Caco-2 (cell line): ENCODE measurements at regions not wholly inside any gene's neighbourhood (a gene's known extent, or its start where the extent isn't known, plus 50 kb on each side); places are given as distances from the start of the nearest gene placed in this dataset.

Experiments
- BruUV-seq: library from RNA; stranded (reverse); fragments of 400-500 nt; replicated peaks from 2 replicates; lab custom pipeline; 2021; lab: Mats Ljungman, UMichigan
- CTCF ChIA-PET: fragments of 300-600 bp; sonication (Branson Sonifier 250); formaldehyde crosslinking; loops from one replicate; lab custom pipeline; 2022; ENCODE audit warnings: antibody characterized with exemption; lab: Charles Lee
- POLR2A ChIA-PET: fragments of 300-600 bp; sonication (Branson Sonifier 250); formaldehyde crosslinking; loops from one replicate; lab custom pipeline; 2022; ENCODE audit warnings: antibody characterized with exemption; lab: Charles Lee
- DNase-seq, 2 experiments: peaks; one replicate each; pipeline versions ENCODE4 v3.0.0 to v3.0.0-alpha.2; 2020 to 2022
- H3K27me3 ChIP-seq: replicated peaks from 2 replicates; pipeline ENCODE4 v1.6.0; 2011; ENCODE audit warnings: low read length; ENCODE audit not compliant: control insufficient read depth, insufficient read depth
- H3K36me3 ChIP-seq: 2 replicates; pipeline ENCODE4 v1.5.1; 2011; ENCODE audit warnings: low read length; ENCODE audit not compliant: control insufficient read depth, insufficient read depth
- H3K4me1 ChIP-seq: fragments of 250-450 bp; sonication (Bioruptor Pico); 2 replicates; pipeline ENCODE4 v1.5.1; 2020; ENCODE audit warnings: mild to moderate bottlenecking
- H3K4me3 ChIP-seq: 2 replicates; pipeline ENCODE4 v1.5.1; 2011; ENCODE audit warnings: low read depth, mild to moderate bottlenecking, control low read depth, low read length
- H3K9me3 ChIP-seq: fragments of 250-450 bp; sonication (Bioruptor Pico); 2 replicates; pipeline ENCODE4 v1.5.1; 2020; ENCODE audit warnings: mild to moderate bottlenecking, moderate library complexity
- H3K27ac Mint-ChIP-seq: one replicate; pipeline ENCODE4 v1.8.0; 2022; ENCODE audit warnings: mixed read lengths; ENCODE audit not compliant: unreplicated experiment
- H3K27me3 Mint-ChIP-seq: one replicate; pipeline ENCODE4 v1.8.0; 2022; ENCODE audit warnings: mixed read lengths; ENCODE audit not compliant: insufficient read depth, unreplicated experiment
- H3K36me3 Mint-ChIP-seq: one replicate; pipeline ENCODE4 v1.8.0; 2022; ENCODE audit warnings: mild to moderate bottlenecking, mixed read lengths; ENCODE audit not compliant: insufficient read depth, unreplicated experiment
- H3K4me1 Mint-ChIP-seq: one replicate; pipeline ENCODE4 v1.8.0; 2022; ENCODE audit warnings: low read depth, mixed read lengths; ENCODE audit not compliant: unreplicated experiment
- H3K4me3 Mint-ChIP-seq: one replicate; pipeline ENCODE4 v1.8.0; 2022; ENCODE audit warnings: mild to moderate bottlenecking, moderate library complexity, mixed read lengths; ENCODE audit not compliant: unreplicated experiment
- H3K9me3 Mint-ChIP-seq: one replicate; pipeline ENCODE4 v1.8.0; 2022; ENCODE audit warnings: mixed read lengths; ENCODE audit not compliant: unreplicated experiment
- CTCF ChIP-seq, 2 experiments: fragments of 200-600 bp in 1 of 2; IDR thresholded peaks; 1 replicate in 1 of 2; 2 replicates in 1 of 2; pipeline versions ENCODE4 v1.5.1 to v1.8.0; 2011 to 2022; ENCODE audit warnings: antibody characterized with exemption in 1 of 2, control low read depth in 1 of 2, inconsistent platforms in 1 of 2, low read depth in 1 of 2, low read length in 1 of 2, mild to moderate bottlenecking in 1 of 2, moderate library complexity in 1 of 2; ENCODE audit not compliant: insufficient read depth in 1 of 2, severe bottlenecking in 1 of 2, unreplicated experiment in 1 of 2
- intact Hi-C: fragments of 100-400 bp; cut with micrococcal nuclease; formaldehyde crosslinking; loops from one replicate; pipeline ENCODE4 v1.10.0; 2022; ENCODE audit not compliant: unreplicated experiment

GRCh38 chr13:20344836-20345490, 112.8 kb upstream of the GJB6 start:
- Histone ChIP-seq H3K4me3 (no peak overlapping the region), H3K9me3 (no peaks in the 10 kb centered on the region), H3K36me3 (no peaks in the 10 kb centered on the region), H3K4me1 (no peaks in the 10 kb centered on the region), H3K27me3 (0 out of 2 replicates have a peak, but pooled peaks cover 1% of the 10 kb centered on the region)
- ChIA-PET POLR2A (no interaction called here), CTCF (no interaction called here)
- intact Hi-C loops: no loop called here
- no peak overlapping the region for H3K27ac Mint-ChIP-seq
- no TSS peak for BruUV-seq
- H3K9me3 Mint-ChIP-seq: peaks cover 12% of the 10 kb centered on the region
- no peak for TF ChIP-seq CTCF (IDR thresholded peaks at IDR 0.05; ENCODE audit: insufficient read depth in 1 of 2, low read depth in 1 of 2, low read length in 1 of 2, severe bottlenecking in 1 of 2, unreplicated experiment in 1 of 2)
- no peak overlapping the region for H3K4me3 Mint-ChIP-seq
- DNase-seq: no peak
- peaks cover 5% of the 10 kb centered on the region for H3K27me3 Mint-ChIP-seq
- no peaks in the 10 kb centered on the region for H3K4me1 Mint-ChIP-seq
- H3K36me3 Mint-ChIP-seq: peaks cover 4% of the 10 kb centered on the region

- Mint-ChIP-seq H3K27me3 (peaks cover 9% of the 10 kb centered on the region), H3K27ac (no peak overlapping the region), H3K9me3 (no peaks in the 10 kb centered on the region), H3K4me3 (no peak overlapping the region), H3K36me3 (no peaks in the 10 kb centered on the region), H3K4me1 (no peaks in the 10 kb centered on the region)
- no peaks in the 10 kb centered on the region for H3K36me3 ChIP-seq
- H3K4me1 ChIP-seq: no peaks in the 10 kb centered on the region
- TF ChIP-seq CTCF (IDR thresholded peaks at IDR 0.05; ENCODE audit: insufficient read depth in 1 of 2, low read depth in 1 of 2, low read length in 1 of 2, severe bottlenecking in 1 of 2, unreplicated experiment in 1 of 2): no peak
- DNase-seq: no peak
- no peaks in the 10 kb centered on the region for H3K9me3 ChIP-seq
- H3K27me3 ChIP-seq: 0 out of 2 replicates have a peak, but pooled peaks cover 1% of the 10 kb centered on the region
- intact Hi-C loops: no loop called here
- CTCF ChIA-PET: no interaction called here
- BruUV-seq: no TSS peak
- H3K4me3 ChIP-seq: no peak overlapping the region
- POLR2A ChIA-PET: no interaction called here
These were observed 110.2 kb upstream of the GJB6 start for GRCh38 chr13:20342311-20342710.

- no peak for DNase-seq
- CTCF ChIA-PET: interaction anchor here (0.6 kb wide), 1 partner anchor 151 kb away, joined by 3 read pairs; no protein-coding TSS in a partner anchor
- Mint-ChIP-seq H3K4me1 (no peaks in the 10 kb centered on the region), H3K27me3 (peaks cover 14% of the 10 kb centered on the region), H3K9me3 (no peaks in the 10 kb centered on the region), H3K27ac (no peak overlapping the region), H3K36me3 (no peaks in the 10 kb centered on the region), H3K4me3 (no peak overlapping the region)
- intact Hi-C loops: no loop called here
- Histone ChIP-seq H3K4me3 (no peak overlapping the region), H3K36me3 (no peaks in the 10 kb centered on the region), H3K4me1 (no peaks in the 10 kb centered on the region), H3K9me3 (no peaks in the 10 kb centered on the region), H3K27me3 (0 out of 2 replicates have a peak, but pooled peaks cover 1% of the 10 kb centered on the region)
- no TSS peak for BruUV-seq
- no peak for TF ChIP-seq CTCF (IDR thresholded peaks at IDR 0.05; ENCODE audit: insufficient read depth in 1 of 2, low read depth in 1 of 2, low read length in 1 of 2, severe bottlenecking in 1 of 2, unreplicated experiment in 1 of 2)
- POLR2A ChIA-PET: interaction anchor here (0.7 kb wide), 1 partner anchor 214 kb away, joined by 3 read pairs; no protein-coding TSS in a partner anchor
These were observed 108.6 kb upstream of the GJB6 start for GRCh38 chr13:20340759-20341171.
